ENCODE measurements at regions not wholly inside any gene's neighbourhood (a gene's known extent, or its start where the extent isn't known, plus 50 kb on each side); places are given as distances from the start of the nearest gene placed in this dataset.

- POLR2A ChIA-PET, result interaction anchor here (0.6 kb wide), 1 partner anchor 159 kb away, joined by 3 read pairs; no protein-coding TSS in a partner anchor
- CTCF ChIA-PET (ENCODE audit: low intra/inter-chr PET ratio), result no interaction called here
- H3K9me1 ChIP-seq (ENCODE audit: control insufficient read depth, insufficient read depth, low read length), result no peaks in the 10 kb centered on the region
- no peak overlapping the region for H3K27ac ChIP-seq (ENCODE audit: extremely low read depth, low read depth, low read length)
- DNase-seq (ENCODE audit: extremely low read depth in 1 of 4, low spot score in 3 of 4) (no peak), FAIRE-seq (no peak), ATAC-seq (no peak)
- H3K9ac ChIP-seq (ENCODE audit: insufficient read depth in 1 of 2, low read depth in 2 of 2, low read length in 2 of 2), result no peak overlapping the region
- in situ Hi-C loops (cut with MboI), result no loop called here
- no peak overlapping the region for H2AFZ ChIP-seq (ENCODE audit: low read depth, low read length)
- peaks cover 0 to 14% of the 10 kb centered on the region in 2 experiments; a peak in 2 of 5 replicates for H3K27me3 ChIP-seq (ENCODE audit: control insufficient read depth in 2 of 2, insufficient read depth in 2 of 2, low read length in 2 of 2)
- 0% methylated on average over 6 of the region's 6 CpGs for WGBS (ENCODE audit: insufficient coverage, low coverage, missing lambda C conversion rate)
- intact Hi-C loops (cut with micrococcal nuclease), result no loop called here
- H3K9me3 ChIP-seq (replicated peaks; ENCODE audit: control insufficient read depth, insufficient read depth, low read depth, low read length), result no peaks in the 10 kb centered on the region
- H3K4me1 ChIP-seq (replicated peaks in 1 of 2; ENCODE audit: control insufficient read depth in 2 of 2, insufficient read depth in 2 of 2, low read length in 2 of 2), result no peaks in the 10 kb centered on the region; a peak in 1 of 5 replicates
- H3K4me3 ChIP-seq, result no peak overlapping the region
- H3K4me2 ChIP-seq (ENCODE audit: insufficient read depth, low read length), result no peak overlapping the region
- BruUV-seq (replicated peaks), result no TSS peak
- H3K79me2 ChIP-seq (ENCODE audit: control insufficient read depth, insufficient read depth, low read length), result no peaks in the 10 kb centered on the region
- H3K36me3 ChIP-seq (ENCODE audit: control insufficient read depth, insufficient read depth, low read length), result no peaks in the 10 kb centered on the region
- H4K20me1 ChIP-seq (replicated peaks; ENCODE audit: control insufficient read depth, insufficient read depth, low read length), result no peaks in the 10 kb centered on the region
- TF ChIP-seq CHD4 (IDR thresholded peaks at IDR 0.05; ENCODE audit: insufficient read depth, insufficient replicate concordance, low read depth, low read length, poor library complexity, severe bottlenecking), result no peak
- TF ChIP-seq ZNF785 (CRISPR knock-in tag; IDR thresholded peaks at IDR 0.05), result no peak
- TF ChIP-seq EP400 (IDR thresholded peaks at IDR 0.05), result no peak
Measured at GRCh38 chr18:75526038-75526437, 98.5 kb upstream of the SMIM21 start.

DNA sequence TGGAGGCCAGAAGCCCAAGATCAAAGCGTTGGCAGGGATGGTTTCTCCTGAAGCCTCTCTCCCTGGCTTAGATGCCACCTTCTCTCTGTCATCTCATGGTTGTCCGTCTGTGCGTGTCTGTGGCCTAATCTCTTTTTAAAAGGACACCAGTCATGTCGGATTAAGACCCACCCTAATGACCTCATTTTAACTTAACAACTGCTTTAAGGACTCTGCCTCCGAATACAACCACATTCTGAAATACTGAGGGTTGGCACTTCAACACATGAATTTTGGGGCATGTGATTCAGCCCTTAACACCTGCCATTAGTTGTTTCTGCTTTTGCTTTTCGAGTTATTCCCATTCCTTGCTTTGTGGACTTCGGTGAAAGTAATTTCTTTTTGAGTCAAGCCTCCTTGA lies 97.8 kb upstream of the SMIM21 start:
- DNase-seq (ENCODE audit: extremely low read depth in 1 of 4, low spot score in 3 of 4) (no peak), FAIRE-seq (no peak), ATAC-seq (no peak)
- ChIA-PET CTCF (ENCODE audit: low intra/inter-chr PET ratio) (no interaction called here), POLR2A (no interaction called here)
- no peak overlapping the region for H2AFZ ChIP-seq (ENCODE audit: low read depth, low read length)
- H3K9me3 ChIP-seq (replicated peaks; ENCODE audit: control insufficient read depth, insufficient read depth, low read depth, low read length), result no peaks in the 10 kb centered on the region
- intact Hi-C loops (cut with micrococcal nuclease), result no loop called here
- 0% methylated on average over 6 of the region's 7 CpGs for WGBS (ENCODE audit: insufficient coverage, low coverage, missing lambda C conversion rate)
- H3K36me3 ChIP-seq (ENCODE audit: control insufficient read depth, insufficient read depth, low read length), result no peaks in the 10 kb centered on the region
- no peaks in the 10 kb centered on the region; a peak in 1 of 5 replicates for H3K4me1 ChIP-seq (replicated peaks in 1 of 2; ENCODE audit: control insufficient read depth in 2 of 2, insufficient read depth in 2 of 2, low read length in 2 of 2)
- H3K79me2 ChIP-seq (ENCODE audit: control insufficient read depth, insufficient read depth, low read length), result no peaks in the 10 kb centered on the region
- H4K20me1 ChIP-seq (replicated peaks; ENCODE audit: control insufficient read depth, insufficient read depth, low read length), result no peaks in the 10 kb centered on the region
- BruUV-seq (replicated peaks), result no TSS peak
- no peak overlapping the region for H3K27ac ChIP-seq (ENCODE audit: extremely low read depth, low read depth, low read length)
- no peaks in the 10 kb centered on the region for H3K9me1 ChIP-seq (ENCODE audit: control insufficient read depth, insufficient read depth, low read length)
- H3K4me3 ChIP-seq, result no peak overlapping the region
- in situ Hi-C loops (cut with MboI), result no loop called here
- no peak overlapping the region for H3K9ac ChIP-seq (ENCODE audit: insufficient read depth in 1 of 2, low read depth in 2 of 2, low read length in 2 of 2)
- peaks cover 0 to 14% of the 10 kb centered on the region in 2 experiments; a peak in 2 of 5 replicates for H3K27me3 ChIP-seq (ENCODE audit: control insufficient read depth in 2 of 2, insufficient read depth in 2 of 2, low read length in 2 of 2)
- no peak overlapping the region for H3K4me2 ChIP-seq (ENCODE audit: insufficient read depth, low read length)
- TF ChIP-seq ZNF436 (CRISPR knock-in tag; IDR thresholded peaks at IDR 0.05) (no peak), POLR2AphosphoS5 (IDR thresholded peaks at IDR 0.05; ENCODE audit: control insufficient read depth, insufficient read depth, low read depth, low read length) (no peak), BRF1 (IDR thresholded peaks at IDR 0.05; ENCODE audit: borderline replicate concordance, extremely low read depth, insufficient read length) (no peak), MED1 (CRISPR knock-in tag; IDR thresholded peaks at IDR 0.05; ENCODE audit: borderline replicate concordance) (no peak), CXXC5 (CRISPR knock-in tag; IDR thresholded peaks at IDR 0.05) (no peak)

Data from K562 (cell line).